ENCODE measurements at regions not wholly inside any gene's neighbourhood (a gene's known extent, or its start where the extent isn't known, plus 50 kb on each side); places are given as distances from the start of the nearest gene placed in this dataset.
"Not testable (repeated sequence)": the region's sequence is repeated elsewhere in the genome, so short reads cannot be mapped to it uniquely, and the experiment has no call there.

- no peak for DNase-seq (ENCODE audit: low spot score)
Measured at GRCh38 chr6:122859676-122860075, 70.6 kb downstream of the SMPDL3A start.

DNA sequence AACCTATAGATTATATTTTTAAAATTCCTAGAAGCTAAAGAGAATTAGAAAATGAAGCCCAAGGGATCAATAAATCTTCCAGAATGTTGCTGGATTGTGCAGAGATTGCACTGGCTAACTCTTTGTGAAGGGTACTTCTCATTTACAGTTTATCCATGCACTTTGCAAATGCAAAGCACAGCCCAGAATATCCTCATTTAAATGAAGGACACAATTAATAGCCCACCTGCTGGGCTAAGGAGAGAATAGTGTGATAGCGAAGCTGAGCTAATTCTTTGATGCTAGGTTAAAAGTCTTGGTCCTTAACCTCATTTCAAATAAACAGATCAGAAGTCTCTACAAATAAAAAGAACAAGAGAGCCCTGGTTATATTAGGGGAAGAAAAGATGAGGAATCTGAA is 72.5 kb downstream of the SMPDL3A start:
- DNase-seq (ENCODE audit: low spot score) = no peak

- no peak for DNase-seq (ENCODE audit: low spot score)
Measured at GRCh38 chr6:122868137-122868536, 79.1 kb downstream of the SMPDL3A start.

GRCh38 chr6:122869437-122870024 is 80.5 kb downstream of the SMPDL3A start:
- DNase-seq (ENCODE audit: low spot score) = peak; percentile 29

- no peak for DNase-seq (ENCODE audit: low spot score)
Measured at GRCh38 chr6:122871079-122871478, 82.0 kb downstream of the SMPDL3A start.

DNA sequence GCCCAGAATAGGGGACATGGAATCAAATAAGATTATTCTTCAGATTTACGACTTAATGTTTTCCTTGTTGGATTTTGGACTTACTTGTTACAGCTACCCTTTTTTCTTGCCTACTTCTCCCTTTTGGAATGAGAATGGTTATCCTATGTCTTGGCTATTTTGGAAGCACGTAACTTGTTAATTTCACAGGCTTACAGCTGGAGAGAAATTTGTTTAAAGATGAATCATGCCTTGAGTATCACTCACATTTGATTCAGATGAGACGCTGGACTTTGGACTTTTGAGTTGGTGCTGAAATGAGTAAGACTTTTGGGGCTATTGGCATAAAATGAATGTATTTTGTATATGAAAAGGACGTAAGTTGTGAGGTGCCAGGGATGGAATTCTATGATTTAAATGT is 83.3 kb downstream of the SMPDL3A start:
- DNase-seq (ENCODE audit: low spot score) = no peak

- no peak for DNase-seq (ENCODE audit: low spot score)
Measured at GRCh38 chr6:122877302-122877701, 88.2 kb downstream of the SMPDL3A start.

GRCh38 chr6:122878796-122879195 is 89.7 kb downstream of the SMPDL3A start:
- no peak for DNase-seq (ENCODE audit: low spot score)

DNA sequence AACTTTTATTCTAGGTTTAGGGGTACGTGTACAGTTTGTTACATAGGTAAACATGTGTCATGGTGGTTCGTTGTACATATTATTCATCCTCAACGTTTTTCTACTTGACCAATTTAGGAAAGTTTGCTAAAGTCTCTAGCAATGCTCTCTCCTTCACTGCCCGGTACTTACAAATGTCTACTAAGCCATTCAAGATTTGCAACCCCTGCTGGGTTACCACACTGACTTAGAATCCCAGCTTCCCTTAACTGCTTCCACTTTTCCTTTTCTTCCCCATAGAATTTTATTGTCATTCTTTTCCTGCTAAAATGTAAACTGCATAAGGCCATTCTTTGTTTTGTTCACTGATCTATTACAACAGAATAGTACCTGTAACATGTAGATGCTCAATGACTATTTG is 97.4 kb downstream of the SMPDL3A start:
- DNase-seq (ENCODE audit: low spot score) = no peak

DNA sequence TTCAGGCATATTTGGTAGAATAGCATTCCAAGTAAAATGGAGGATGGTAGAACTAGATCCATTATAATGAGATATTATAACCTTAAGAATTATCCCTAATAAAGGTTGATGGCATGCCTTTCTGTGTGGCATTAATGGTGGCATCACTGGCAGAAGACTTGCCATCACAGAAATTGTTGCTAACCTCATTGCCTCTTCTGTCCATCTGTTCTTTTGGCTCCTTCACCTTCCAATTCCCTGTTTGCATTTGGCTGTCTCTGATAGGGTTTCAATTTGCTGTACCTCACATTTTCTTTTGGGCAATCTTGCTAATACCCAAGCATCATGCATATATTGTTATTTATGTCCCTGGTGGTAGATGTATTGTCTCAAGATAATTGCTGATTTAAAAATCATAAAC is 98.9 kb downstream of the SMPDL3A start:
- DNase-seq (ENCODE audit: low spot score) = no peak

DNA sequence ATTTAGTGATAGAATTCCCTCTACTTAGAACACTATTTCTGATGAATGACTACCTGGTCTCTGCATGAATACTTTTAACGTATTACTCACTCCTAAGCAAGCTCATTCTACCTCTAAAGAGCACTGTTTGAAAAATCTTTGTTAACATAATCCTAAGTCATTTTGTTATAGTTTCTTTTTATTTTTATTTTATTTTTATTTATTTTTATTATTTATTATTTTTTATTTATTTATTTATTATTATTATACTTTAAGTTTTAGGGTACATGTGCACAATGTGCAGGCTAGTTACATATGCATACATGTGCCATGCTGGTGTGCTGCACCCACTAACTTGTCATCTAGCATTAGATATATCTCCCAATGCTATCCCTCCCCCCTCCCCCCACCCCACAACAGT is 99.6 kb downstream of the SMPDL3A start:
- DNase-seq (ENCODE audit: low spot score) = not testable (repeated sequence)

- no peak for DNase-seq (ENCODE audit: low spot score)
Measured at GRCh38 chr6:122890250-122890649, 101.2 kb downstream of the SMPDL3A start.

DNA sequence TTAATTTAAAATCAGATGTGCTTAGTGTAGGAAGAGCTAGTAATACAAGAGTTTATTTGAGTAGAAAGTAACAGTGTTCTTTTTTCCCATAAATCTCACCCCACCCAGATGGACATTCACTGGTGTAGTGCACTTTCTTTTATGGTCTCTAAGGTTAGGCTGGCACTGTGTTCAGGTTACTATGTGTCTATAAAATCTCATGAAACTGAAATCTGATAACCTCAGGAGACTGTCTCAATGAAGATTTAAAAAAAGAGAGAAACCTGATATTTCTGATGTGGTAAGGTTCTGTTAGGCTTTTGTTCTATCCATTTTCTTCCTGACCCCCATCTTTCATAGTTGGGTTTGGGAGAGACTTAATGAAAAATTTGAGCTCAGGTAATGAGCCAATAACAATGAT is 101.2 kb upstream of the CLVS2 start:
- DNase-seq (ENCODE audit: low spot score) = no peak

GRCh38 chr6:122902326-122902725 is 93.7 kb upstream of the CLVS2 start:
- no peak for DNase-seq (ENCODE audit: low spot score)

- DNase-seq (ENCODE audit: low spot score) = no peak
Measured at GRCh38 chr6:122903266-122903915, 92.6 kb upstream of the CLVS2 start.

- no peak for DNase-seq (ENCODE audit: low spot score)
Measured at GRCh38 chr6:122904166-122904565, 91.9 kb upstream of the CLVS2 start.

DNA sequence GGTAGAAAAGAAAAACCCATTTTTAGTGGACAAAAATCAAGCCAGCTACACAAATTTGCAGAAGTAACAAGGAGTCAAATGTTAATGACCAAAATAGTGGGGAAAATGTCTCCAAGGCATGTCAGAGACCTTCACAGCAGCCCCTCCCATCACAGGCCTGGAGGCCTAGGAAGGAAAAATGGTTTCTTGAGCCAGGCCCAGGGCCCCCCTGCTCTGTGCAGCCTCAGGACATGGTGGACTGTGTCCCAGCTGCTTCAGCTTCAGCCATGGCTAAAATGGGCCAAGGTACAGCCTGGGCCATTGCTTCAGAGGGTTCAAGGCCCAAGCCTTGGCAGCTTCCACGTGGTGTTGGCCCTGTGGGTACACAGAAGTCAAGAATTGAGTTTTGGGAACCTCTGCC is 82.5 kb upstream of the CLVS2 start:
- DNase-seq (ENCODE audit: low spot score) = no peak

GRCh38 chr6:122918714-122919113 is 77.3 kb upstream of the CLVS2 start:
- DNase-seq (ENCODE audit: low spot score) = no peak

DNA sequence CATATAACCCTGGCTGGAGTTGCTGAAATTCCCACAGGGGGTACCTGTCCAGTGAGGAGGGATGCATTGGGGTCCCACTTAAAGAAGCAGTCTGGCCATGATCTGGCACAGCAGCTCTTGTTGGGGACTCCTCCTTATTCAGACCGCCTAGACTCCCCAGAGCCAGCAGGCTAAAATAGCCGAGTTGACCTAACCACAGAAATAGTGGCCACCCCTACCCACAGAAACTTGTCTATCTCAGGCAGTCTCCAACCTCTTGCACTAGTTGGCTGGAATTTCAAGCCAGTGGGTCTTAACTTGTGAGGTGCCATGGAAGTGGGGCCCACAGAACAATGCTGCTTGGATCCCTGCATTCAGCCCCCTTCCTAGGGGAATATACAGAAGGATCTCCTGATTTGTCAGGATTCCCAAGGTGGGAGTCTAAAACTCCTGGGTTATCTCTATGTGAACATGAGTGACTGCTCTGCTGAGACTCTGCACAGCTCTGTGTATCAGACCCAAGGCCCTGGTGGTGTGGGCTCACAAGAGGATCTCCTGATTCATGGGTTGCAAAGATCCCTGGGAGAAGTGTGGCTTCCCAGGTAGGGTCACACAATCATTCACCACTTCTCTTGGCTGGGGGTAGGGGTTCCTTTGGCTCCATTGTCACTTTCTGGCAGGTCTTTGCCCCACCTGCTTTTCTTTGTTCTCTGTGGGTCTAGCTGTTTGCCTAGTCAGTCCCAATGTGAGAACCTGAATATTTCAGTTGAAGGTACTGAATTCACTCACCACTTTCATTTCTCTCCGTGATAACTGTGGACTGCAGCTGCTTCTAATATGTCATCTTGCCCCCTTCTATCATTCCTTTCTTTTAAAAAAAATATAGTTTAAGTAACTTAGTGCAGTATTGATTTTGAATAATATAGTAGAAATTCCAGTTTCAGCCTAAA is 65.5 kb upstream of the CLVS2 start:
- DNase-seq (ENCODE audit: low spot score) = no peak

DNA sequence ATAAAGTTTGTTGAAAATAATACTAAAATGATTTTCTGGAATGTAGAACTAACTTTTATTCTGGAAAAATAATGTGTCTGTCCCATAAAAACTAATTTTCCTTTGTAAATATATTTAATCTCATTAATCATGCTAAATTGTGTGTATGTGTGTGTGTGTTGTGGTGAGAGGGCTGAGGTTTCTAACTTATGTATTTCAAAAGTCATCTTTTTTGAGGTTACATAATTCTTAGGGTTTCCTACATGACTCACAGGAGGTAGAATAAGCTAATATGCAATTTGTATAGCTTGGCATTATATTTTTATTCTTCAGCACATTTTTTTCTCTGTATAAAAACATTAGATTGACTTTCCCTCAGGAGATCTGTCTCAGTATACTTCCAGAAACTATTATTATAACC is 64.1 kb upstream of the CLVS2 start:
- DNase-seq (ENCODE audit: low spot score) = no peak

- not testable (repeated sequence) for DNase-seq (ENCODE audit: low spot score)
Measured at GRCh38 chr6:122944936-122945335, 51.1 kb upstream of the CLVS2 start.

Measured in germinal center (tissue), 1 donor.